ENCODE measurements at regions not wholly inside any gene's neighbourhood (a gene's known extent, or its start where the extent isn't known, plus 50 kb on each side); places are given as distances from the start of the nearest gene placed in this dataset.

DNA sequence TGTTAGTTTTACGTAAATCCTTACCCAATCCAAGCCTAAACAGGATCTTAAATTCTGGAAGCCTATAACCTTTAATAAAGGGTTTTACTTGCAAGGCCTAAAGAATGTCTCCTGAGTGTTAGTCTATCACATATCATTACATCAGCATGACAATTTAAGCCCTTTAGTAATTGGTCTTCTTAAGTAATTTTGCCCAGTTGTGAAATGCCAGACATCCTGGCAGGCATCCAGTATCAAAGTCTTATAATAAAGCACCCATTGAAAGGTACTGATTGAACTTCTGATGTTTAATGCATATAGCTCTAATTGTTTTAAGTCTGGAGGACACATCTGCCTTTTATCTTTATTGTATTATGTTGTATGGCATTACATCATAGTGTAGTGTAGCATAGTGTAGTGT, 1078.9 kb downstream of the SLITRK1 start:
- Histone ChIP-seq H3K9me3 (no peaks in the 10 kb centered on the region), H3K27ac (no peak overlapping the region), H3K9ac (ENCODE audit: low read depth in 2 of 2, low read length in 2 of 2) (no peak overlapping the region), H3K36me3 (no peaks in the 10 kb centered on the region), H3K27me3 (no peaks in the 10 kb centered on the region), H3K4me1 (no peaks in the 10 kb centered on the region), H3K4me3 (no peak overlapping the region)
- intact Hi-C loops (cut with DNase I), result no loop called here
- no peak for DNase-seq
- TF ChIP-seq, protein P1, sequence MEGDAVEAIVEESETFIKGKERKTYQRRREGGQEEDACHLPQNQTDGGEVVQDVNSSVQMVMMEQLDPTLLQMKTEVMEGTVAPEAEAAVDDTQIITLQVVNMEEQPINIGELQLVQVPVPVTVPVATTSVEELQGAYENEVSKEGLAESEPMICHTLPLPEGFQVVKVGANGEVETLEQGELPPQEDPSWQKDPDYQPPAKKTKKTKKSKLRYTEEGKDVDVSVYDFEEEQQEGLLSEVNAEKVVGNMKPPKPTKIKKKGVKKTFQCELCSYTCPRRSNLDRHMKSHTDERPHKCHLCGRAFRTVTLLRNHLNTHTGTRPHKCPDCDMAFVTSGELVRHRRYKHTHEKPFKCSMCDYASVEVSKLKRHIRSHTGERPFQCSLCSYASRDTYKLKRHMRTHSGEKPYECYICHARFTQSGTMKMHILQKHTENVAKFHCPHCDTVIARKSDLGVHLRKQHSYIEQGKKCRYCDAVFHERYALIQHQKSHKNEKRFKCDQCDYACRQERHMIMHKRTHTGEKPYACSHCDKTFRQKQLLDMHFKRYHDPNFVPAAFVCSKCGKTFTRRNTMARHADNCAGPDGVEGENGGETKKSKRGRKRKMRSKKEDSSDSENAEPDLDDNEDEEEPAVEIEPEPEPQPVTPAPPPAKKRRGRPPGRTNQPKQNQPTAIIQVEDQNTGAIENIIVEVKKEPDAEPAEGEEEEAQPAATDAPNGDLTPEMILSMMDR (IDR thresholded peaks at IDR 0.05), result no peak

DNA sequence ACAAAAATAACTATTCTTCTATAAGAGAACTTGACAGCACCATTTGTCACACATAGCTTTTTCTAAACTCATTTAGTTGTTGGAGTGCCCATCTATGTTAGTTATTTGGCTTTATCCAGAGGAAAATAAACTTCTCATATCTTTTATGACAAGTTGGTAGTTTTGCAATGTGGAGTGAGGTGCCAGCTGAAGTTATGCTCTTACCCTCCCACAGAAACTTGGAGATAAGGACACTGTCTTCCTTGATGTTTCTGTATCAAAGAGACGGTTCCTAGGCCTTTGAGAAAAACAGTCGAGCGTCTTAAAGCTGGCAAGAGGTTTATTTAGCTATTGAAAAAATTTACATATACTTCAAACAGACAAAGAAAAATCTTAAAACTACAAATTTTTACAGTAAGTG, 1079.7 kb downstream of the SLITRK1 start:
- no peaks in the 10 kb centered on the region for H3K4me1 ChIP-seq
- no peaks in the 10 kb centered on the region for H3K9me3 ChIP-seq
- TF ChIP-seq, protein P1 (IDR thresholded peaks at IDR 0.05), result no peak
- H3K27ac ChIP-seq, result no peak overlapping the region
- intact Hi-C loops (cut with DNase I), result no loop called here
- no peak overlapping the region for H3K4me3 ChIP-seq
- no peak overlapping the region for H3K9ac ChIP-seq (ENCODE audit: low read depth in 2 of 2, low read length in 2 of 2)
- no peak for DNase-seq
- H3K36me3 ChIP-seq, result no peaks in the 10 kb centered on the region
- H3K27me3 ChIP-seq, result no peaks in the 10 kb centered on the region

- no peak overlapping the region for H3K9ac ChIP-seq (ENCODE audit: low read depth in 2 of 2, low read length in 2 of 2)
- no peaks in the 10 kb centered on the region for H3K36me3 ChIP-seq
- no peaks in the 10 kb centered on the region for H3K9me3 ChIP-seq
- H3K4me3 ChIP-seq, result no peak overlapping the region
- TF ChIP-seq, protein P1 (IDR thresholded peaks at IDR 0.05), result no peak
- no peak for DNase-seq
- no peaks in the 10 kb centered on the region for H3K4me1 ChIP-seq
- H3K27ac ChIP-seq, result no peak overlapping the region
- intact Hi-C loops (cut with DNase I), result no loop called here
- no peaks in the 10 kb centered on the region for H3K27me3 ChIP-seq
Measured at GRCh38 chr13:82800391-82800790, 1081.9 kb downstream of the SLITRK1 start.

DNA sequence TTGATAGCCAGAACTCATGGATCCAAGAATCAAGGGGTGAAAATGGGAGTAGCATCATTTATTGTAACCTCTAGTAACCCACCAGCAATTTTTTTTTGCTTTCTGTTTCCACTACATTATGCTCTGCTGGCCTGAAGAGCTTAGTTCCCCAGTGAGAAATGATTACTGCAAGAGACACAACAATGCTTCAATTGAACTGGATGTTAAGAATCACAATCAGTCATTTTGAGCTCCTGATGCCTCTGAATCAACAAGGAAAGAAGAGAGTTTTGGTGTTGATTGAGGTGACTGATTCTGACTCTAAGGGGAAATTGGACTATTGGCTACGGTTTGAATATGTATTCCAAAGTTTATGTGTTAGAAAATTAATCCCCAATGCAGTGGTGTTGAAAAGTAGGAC, 1084.4 kb downstream of the SLITRK1 start:
- Histone ChIP-seq H3K36me3 (no peaks in the 10 kb centered on the region), H3K4me3 (no peak overlapping the region), H3K4me1 (no peaks in the 10 kb centered on the region), H3K9me3 (no peaks in the 10 kb centered on the region), H3K9ac (ENCODE audit: low read depth in 2 of 2, low read length in 2 of 2) (no peak overlapping the region), H3K27me3 (no peaks in the 10 kb centered on the region), H3K27ac (no peak overlapping the region)
- TF ChIP-seq, protein P1 (IDR thresholded peaks at IDR 0.05), result no peak
- DNase-seq, result no peak
- intact Hi-C loops (cut with DNase I), result no loop called here

DNA sequence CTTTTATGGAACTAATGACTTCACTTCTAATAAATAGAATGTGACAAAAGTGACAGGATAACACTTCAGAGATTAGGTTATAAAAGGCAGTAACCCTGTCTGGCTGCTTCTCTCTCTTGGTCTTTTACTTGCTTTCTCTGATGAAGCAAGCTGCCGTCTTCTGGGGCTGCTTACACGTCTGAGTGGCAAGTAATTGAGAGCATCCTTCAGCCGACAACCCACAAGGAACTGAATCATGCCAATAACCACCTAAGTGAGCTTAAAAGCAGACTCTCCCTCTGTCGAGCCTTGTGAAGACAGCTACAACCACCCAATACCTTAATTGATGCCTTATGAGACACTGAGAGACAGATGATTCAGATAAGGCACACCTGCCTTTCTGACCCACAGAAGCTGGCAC, 1091.2 kb downstream of the SLITRK1 start:
- DNase-seq, result no peak
- Histone ChIP-seq H3K4me1 (no peaks in the 10 kb centered on the region), H3K9me3 (no peaks in the 10 kb centered on the region), H3K4me3 (no peak overlapping the region), H3K27ac (no peak overlapping the region), H3K27me3 (no peaks in the 10 kb centered on the region), H3K36me3 (no peaks in the 10 kb centered on the region), H3K9ac (ENCODE audit: low read depth in 2 of 2, low read length in 2 of 2) (no peak overlapping the region)
- TF ChIP-seq, protein P1 (IDR thresholded peaks at IDR 0.05), result no peak
- intact Hi-C loops (cut with DNase I), result no loop called here

- intact Hi-C loops (cut with DNase I), result no loop called here
- no peak for DNase-seq
Measured at GRCh38 chr13:82772816-82773215, 1109.5 kb downstream of the SLITRK1 start.

More at GRCh38 chr13:82772816-82773215, 1109.5 kb downstream of the SLITRK1 start:
- Histone ChIP-seq H3K27ac (no peak overlapping the region), H3K4me1 (no peaks in the 10 kb centered on the region), H3K4me3 (no peak overlapping the region), H3K9ac (ENCODE audit: low read depth in 2 of 2, low read length in 2 of 2) (no peak overlapping the region), H3K27me3 (no peaks in the 10 kb centered on the region), H3K9me3 (no peaks in the 10 kb centered on the region), H3K36me3 (no peaks in the 10 kb centered on the region)
- TF ChIP-seq, protein P1 (IDR thresholded peaks at IDR 0.05), result no peak

All from colonic mucosa (tissue), 4 donors.